T-helper 17 cell (primary cell): ENCODE measurements at regions not wholly inside any gene's neighbourhood (a gene's known extent, or its start where the extent isn't known, plus 50 kb on each side); places are given as distances from the start of the nearest gene placed in this dataset.

Source experiments
- ATAC-seq: fragments of 150-1000 bp; cut with Tn5 transposase; 2 replicates; pipeline ENCODE4 v1.10.0; 2021; ENCODE audit warnings: mild to moderate bottlenecking, moderate library complexity
- DNase-seq, 3 donors: peaks; one replicate each; pipeline versions ENCODE4 v3.0.0 to v3.0.0-alpha.2; 2020 to 2021
- H3K9me3 ChIP-seq: one replicate; pipeline ENCODE4 v1.7.0; 2013; ENCODE audit warnings: low read length, mild to moderate bottlenecking; ENCODE audit not compliant: control insufficient read depth, poor library complexity, severe bottlenecking
- H3K27ac Mint-ChIP-seq: one replicate; pipeline ENCODE4 v1.8.0; 2022; ENCODE audit warnings: mild to moderate bottlenecking, moderate library complexity, mixed read lengths
- H3K27me3 Mint-ChIP-seq: one replicate; pipeline ENCODE4 v1.8.0; 2022; ENCODE audit warnings: mixed read lengths
- H3K36me3 Mint-ChIP-seq: one replicate; pipeline ENCODE4 v1.8.0; 2022; ENCODE audit warnings: low read depth, mixed read lengths
- H3K4me1 Mint-ChIP-seq: one replicate; pipeline ENCODE4 v1.8.0; 2022; ENCODE audit warnings: mild to moderate bottlenecking, mixed read lengths
- H3K4me3 Mint-ChIP-seq: one replicate; pipeline ENCODE4 v1.8.0; 2022; ENCODE audit warnings: mild to moderate bottlenecking, moderate library complexity, mixed read lengths

DNA sequence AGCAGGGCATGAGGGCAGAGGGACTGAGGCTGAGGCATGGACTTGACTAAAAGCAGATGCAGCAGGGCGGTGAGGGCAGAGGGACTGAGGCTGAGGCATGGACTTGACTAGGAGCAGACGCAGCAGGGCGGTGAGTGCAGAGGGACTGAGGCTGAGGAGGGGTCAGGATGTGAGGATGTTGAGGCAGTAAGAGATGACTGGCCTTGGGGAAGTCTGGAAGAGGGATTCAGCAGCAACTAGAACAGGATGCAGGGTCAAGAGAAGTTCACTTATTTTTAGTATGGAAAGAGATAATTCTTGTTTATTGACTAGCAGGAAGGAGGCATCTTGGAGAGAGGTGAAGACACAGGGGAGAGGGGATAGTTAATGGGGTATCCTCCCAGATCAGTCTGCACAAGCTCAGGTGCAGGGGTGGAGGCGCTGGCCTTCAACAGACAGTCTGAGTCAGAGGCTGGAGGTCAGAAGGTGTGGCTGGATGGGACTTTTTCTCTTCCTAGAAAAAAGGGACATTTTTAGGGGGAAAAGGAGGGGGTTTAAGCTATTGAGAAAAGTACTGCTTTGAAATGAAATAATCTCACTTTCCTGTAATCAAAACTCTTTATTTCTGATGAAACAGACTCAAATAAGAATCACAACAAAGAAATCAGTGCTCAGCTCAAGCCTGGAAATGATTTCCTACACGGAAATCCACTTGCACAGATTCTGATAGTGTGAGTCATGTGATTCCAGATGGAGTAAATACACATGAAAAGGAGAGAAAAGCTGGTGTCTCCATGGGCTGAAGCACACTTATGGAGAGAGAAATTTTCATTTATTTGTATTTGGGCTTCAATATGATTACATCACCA is 130.9 kb downstream of the PALM2AKAP2 start:
- no peaks in the 10 kb centered on the region for H3K27me3 Mint-ChIP-seq
- ATAC-seq (no peak), DNase-seq (no peak)
- no peaks in the 10 kb centered on the region for H3K9me3 ChIP-seq
- no peak overlapping the region for H3K27ac Mint-ChIP-seq
- H3K36me3 Mint-ChIP-seq, result no peaks in the 10 kb centered on the region
- no peak overlapping the region for H3K4me3 Mint-ChIP-seq
- H3K4me1 Mint-ChIP-seq, result peaks cover 8% of the 10 kb centered on the region

DNA sequence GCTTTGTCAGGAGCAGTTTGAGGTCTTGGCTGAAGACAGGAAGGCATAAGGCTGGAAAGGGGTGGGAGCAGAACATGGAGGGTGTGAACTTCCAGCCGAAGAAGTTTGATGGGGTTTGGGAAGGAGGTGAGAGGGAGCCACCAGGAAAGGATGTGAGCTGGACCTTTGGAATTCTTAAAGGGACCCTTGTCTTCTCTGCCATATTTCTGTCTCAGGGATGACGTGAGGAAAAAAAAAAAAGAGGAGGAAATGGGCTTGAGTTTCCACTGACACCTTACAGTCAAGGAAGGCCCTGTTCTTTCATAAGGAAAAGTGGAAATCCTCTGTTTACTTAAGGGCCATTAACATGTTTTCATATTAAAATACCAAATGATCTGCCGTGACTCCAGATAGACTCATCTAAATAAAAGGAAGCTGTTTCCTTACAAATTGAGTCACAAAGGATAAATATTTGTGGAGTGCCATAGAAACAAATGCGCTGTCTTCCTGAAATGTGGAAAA is 132.1 kb downstream of the PALM2AKAP2 start:
- no peak overlapping the region for H3K4me3 Mint-ChIP-seq
- H3K4me1 Mint-ChIP-seq, result peaks cover 4% of the 10 kb centered on the region
- H3K27me3 Mint-ChIP-seq, result no peaks in the 10 kb centered on the region
- H3K9me3 ChIP-seq, result no peaks in the 10 kb centered on the region
- H3K27ac Mint-ChIP-seq, result no peak overlapping the region
- no peak for DNase-seq
- H3K36me3 Mint-ChIP-seq, result no peaks in the 10 kb centered on the region
- ATAC-seq, result no peak

DNA sequence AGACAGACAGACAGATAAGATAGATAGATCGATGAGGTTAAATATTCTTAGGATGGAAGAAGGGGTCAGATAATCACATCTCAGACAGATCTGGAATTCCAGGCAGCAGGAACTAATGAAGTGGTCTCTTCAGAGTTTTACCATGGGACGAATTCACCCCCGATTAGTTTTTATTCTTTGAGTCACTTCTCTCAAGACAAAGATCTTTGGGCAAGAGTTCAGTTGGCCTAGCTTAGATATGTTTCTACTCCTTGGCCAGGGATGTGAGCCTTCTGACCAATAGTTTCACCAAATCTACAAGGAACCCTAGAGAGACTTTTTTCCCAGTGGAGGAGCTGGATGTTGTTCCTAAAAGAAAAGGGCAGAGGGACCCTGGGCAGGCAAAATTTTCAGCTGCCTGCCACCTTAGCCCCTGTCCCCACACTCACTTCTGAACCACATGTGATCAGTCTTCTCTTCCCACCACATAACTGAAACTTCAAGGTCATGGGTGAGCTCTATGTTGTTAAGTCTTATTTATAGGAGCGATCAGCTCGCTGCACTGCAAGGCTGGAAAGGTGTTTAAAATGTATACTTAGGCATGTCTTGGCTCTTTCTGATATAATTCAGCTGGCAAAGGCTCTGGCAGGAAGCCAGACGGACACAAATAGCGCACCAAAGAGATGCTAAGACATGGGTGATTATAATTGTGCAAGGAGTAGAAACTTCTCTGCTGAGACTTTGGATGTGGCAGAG is 132.9 kb downstream of the PALM2AKAP2 start:
- no peaks in the 10 kb centered on the region for H3K9me3 ChIP-seq
- H3K36me3 Mint-ChIP-seq, result no peaks in the 10 kb centered on the region
- DNase-seq (no peak), ATAC-seq (no peak)
- peaks cover under 1% of the 10 kb centered on the region for H3K27me3 Mint-ChIP-seq
- no peak overlapping the region for H3K4me3 Mint-ChIP-seq
- peaks cover 6% of the 10 kb centered on the region for H3K4me1 Mint-ChIP-seq
- no peak overlapping the region for H3K27ac Mint-ChIP-seq

GRCh38 chr9:109913461-109913810 is 133.4 kb downstream of the PALM2AKAP2 start:
- ATAC-seq (no peak), DNase-seq (no peak)
- no peaks in the 10 kb centered on the region for H3K9me3 ChIP-seq
- Mint-ChIP-seq H3K4me1 (peaks cover 12% of the 10 kb centered on the region), H3K27me3 (peaks cover 4% of the 10 kb centered on the region), H3K36me3 (no peaks in the 10 kb centered on the region), H3K27ac (no peak overlapping the region), H3K4me3 (no peak overlapping the region)

DNA sequence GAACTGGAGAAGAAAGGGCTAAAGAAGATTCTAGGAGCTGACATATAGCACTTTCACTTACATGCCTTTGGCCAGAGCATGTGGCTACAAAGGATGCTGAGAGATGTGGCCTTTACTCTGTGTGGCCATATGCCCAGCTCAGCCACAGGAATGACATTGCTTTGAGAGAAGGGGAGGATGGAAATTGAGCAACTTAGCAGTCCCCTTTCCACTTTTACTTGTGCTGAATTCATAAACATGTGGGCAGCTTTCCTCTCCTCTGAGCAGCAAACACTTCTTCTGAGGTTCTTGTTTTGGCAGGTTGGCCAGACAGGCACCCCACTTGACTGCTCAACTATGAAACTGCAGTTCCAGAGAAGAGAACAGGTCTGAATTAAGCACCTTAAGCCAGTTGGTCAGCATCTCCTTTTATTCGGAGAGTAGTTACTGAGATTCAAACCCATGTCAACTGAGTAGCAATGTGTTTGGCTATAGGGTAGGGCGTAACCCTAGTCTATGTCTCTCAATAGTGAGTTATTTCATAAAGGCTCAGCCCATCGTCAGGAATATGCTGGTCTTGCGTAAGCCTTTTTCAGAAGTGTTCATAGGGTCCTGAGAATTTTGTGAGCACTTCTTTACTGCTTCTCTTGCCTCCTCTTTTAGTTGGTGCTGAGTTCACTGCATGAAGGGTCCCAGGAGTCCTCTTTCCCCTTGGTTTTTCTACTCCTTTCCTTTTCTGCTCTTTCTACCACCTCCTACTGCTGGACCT is 134.5 kb downstream of the PALM2AKAP2 start:
- H3K9me3 ChIP-seq, result no peaks in the 10 kb centered on the region
- H3K27ac Mint-ChIP-seq, result no peak overlapping the region
- ATAC-seq, result peak; percentile 23
- peaks cover 17% of the 10 kb centered on the region for H3K4me1 Mint-ChIP-seq
- H3K27me3 Mint-ChIP-seq, result peaks cover 4% of the 10 kb centered on the region
- H3K4me3 Mint-ChIP-seq, result no peak overlapping the region
- DNase-seq, result no peak
- no peaks in the 10 kb centered on the region for H3K36me3 Mint-ChIP-seq

GRCh38 chr9:109916316-109916715 is 136.3 kb downstream of the PALM2AKAP2 start:
- Mint-ChIP-seq H3K4me3 (no peak overlapping the region), H3K27me3 (peaks cover 10% of the 10 kb centered on the region), H3K36me3 (peaks cover 4% of the 10 kb centered on the region), H3K27ac (no peak overlapping the region), H3K4me1 (peaks cover 17% of the 10 kb centered on the region)
- DNase-seq, result no peak
- H3K9me3 ChIP-seq, result no peaks in the 10 kb centered on the region
- ATAC-seq, result no peak

- Mint-ChIP-seq H3K36me3 (peaks cover 6% of the 10 kb centered on the region), H3K27ac (peak overlapping the region; percentile 87), H3K4me3 (peak overlapping the region; percentile 77), H3K27me3 (peaks cover 14% of the 10 kb centered on the region), H3K4me1 (peaks cover 20% of the 10 kb centered on the region)
- DNase-seq (no peak), ATAC-seq (peak; percentile 62)
- no peaks in the 10 kb centered on the region for H3K9me3 ChIP-seq
These were observed 138.6 kb downstream of the PALM2AKAP2 start for GRCh38 chr9:109918339-109919163.

DNA sequence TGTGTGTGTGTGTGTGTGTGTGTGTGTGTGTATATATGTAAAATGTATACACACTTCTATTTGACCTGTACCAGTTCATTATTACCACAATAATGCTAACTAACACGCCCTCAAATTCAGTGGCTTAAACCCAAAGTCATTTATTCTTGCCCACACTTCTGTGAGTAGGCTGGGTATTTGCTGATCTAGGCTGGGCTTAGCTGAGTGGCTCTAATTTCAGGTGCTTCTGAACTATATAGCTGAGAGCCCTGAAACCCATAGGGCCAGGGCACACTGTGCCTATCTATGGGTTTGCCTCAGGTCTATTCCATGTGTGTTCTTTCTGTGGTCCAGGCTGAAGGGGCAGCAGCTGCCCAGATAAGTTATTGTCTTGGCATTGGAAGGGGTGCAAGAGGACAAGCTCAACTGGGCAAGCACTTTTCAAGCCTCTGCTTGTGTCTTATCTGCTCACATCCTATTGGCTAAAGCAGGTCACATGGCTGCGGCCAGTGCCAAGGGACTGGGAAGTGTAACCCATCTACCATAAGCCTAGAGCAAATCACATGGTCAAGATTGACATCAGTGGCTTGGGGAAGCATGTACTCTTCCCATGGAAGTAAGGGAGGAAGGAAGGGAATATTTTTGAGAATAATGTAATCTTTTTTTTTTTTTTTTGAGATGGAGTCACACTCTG is 139.9 kb downstream of the PALM2AKAP2 start:
- Mint-ChIP-seq H3K27ac (no peak overlapping the region), H3K4me3 (no peak overlapping the region), H3K36me3 (peaks cover 6% of the 10 kb centered on the region), H3K27me3 (peaks cover 14% of the 10 kb centered on the region), H3K4me1 (peaks cover 19% of the 10 kb centered on the region)
- ATAC-seq, result no peak
- no peak for DNase-seq
- no peaks in the 10 kb centered on the region for H3K9me3 ChIP-seq

DNA sequence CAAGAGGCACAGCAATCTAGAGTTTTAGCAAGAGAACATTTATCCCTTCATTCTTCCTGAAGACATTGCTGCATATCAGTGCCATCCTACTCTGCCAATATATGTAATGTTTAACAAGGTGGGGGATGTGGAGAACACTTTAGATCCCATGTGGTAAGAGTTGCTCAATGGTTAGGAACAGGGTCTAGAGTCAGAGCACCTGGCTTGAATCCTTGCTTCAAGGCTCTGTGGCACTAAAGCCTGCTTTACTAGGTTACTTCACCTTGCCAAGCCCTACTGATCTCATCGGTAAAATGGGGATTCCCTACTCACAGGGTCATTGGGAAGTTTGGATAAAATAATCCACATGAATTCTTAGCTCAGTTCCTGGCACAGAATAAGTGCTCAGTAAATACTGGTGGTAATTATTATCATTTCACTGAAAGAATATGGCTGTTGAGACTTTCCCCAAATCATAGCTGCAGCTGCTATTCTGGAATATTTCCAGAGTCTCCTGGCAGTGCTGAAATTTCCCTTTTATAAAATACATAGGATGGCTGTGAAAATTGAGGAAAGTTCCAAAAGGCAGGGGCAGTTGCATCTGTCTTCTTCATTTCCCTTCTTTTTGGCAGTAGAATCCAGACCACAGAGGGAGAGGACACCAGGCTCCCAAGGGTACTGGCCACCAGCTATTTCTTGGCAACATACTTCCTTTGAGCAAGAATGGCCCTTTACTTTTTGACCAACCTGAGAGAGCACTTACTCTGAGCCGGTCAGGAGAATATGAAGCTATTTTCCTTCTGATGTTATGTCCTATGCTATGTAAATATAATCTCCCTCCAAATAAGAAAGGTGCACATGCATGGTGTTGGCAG is 142.8 kb downstream of the PALM2AKAP2 start:
- Mint-ChIP-seq H3K4me1 (peaks cover 16% of the 10 kb centered on the region), H3K27ac (no peak overlapping the region), H3K4me3 (no peak overlapping the region), H3K36me3 (peaks cover 6% of the 10 kb centered on the region), H3K27me3 (peaks cover 14% of the 10 kb centered on the region)
- no peak for ATAC-seq
- DNase-seq, result no peak
- H3K9me3 ChIP-seq, result no peaks in the 10 kb centered on the region

GRCh38 chr9:109923471-109923760 is 143.4 kb downstream of the PALM2AKAP2 start:
- H3K4me3 Mint-ChIP-seq, result no peak overlapping the region
- DNase-seq (no peak), ATAC-seq (no peak)
- H3K27me3 Mint-ChIP-seq, result peaks cover 10% of the 10 kb centered on the region
- peaks cover 6% of the 10 kb centered on the region for H3K36me3 Mint-ChIP-seq
- peaks cover 10% of the 10 kb centered on the region for H3K4me1 Mint-ChIP-seq
- no peaks in the 10 kb centered on the region for H3K9me3 ChIP-seq
- H3K27ac Mint-ChIP-seq, result no peak overlapping the region

GRCh38 chr9:109923806-109924205 is 143.8 kb downstream of the PALM2AKAP2 start:
- DNase-seq (no peak), ATAC-seq (no peak)
- no peaks in the 10 kb centered on the region for H3K9me3 ChIP-seq
- H3K4me3 Mint-ChIP-seq, result no peak overlapping the region
- H3K27ac Mint-ChIP-seq, result no peak overlapping the region
- peaks cover 6% of the 10 kb centered on the region for H3K36me3 Mint-ChIP-seq
- peaks cover 7% of the 10 kb centered on the region for H3K4me1 Mint-ChIP-seq
- peaks cover 10% of the 10 kb centered on the region for H3K27me3 Mint-ChIP-seq

- Mint-ChIP-seq H3K36me3 (peaks cover 4% of the 10 kb centered on the region), H3K4me1 (peaks cover 5% of the 10 kb centered on the region), H3K27me3 (peaks cover 10% of the 10 kb centered on the region), H3K27ac (no peak overlapping the region), H3K4me3 (no peak overlapping the region)
- DNase-seq, result no peak
- no peaks in the 10 kb centered on the region for H3K9me3 ChIP-seq
- no peak for ATAC-seq
These were observed 145.8 kb downstream of the PALM2AKAP2 start for GRCh38 chr9:109925799-109926198.
